Ascending aorta (tissue), 2 donors: ENCODE measurements at regions not wholly inside any gene's neighbourhood (a gene's known extent, or its start where the extent isn't known, plus 50 kb on each side); places are given as distances from the start of the nearest gene placed in this dataset.

Experiments
- DNase-seq, 2 donors: peaks; one replicate each; pipeline ENCODE4 v3.0.0-alpha.2; 2019; ENCODE audit warnings: low spot score in 2 of 2
- H3K27ac ChIP-seq, 2 donors: fragments of 200-600 bp; sonication (generic); one replicate each; pipeline ENCODE4 v1.5.1; 2016 to 2017; ENCODE audit warnings: mild to moderate bottlenecking in 1 of 2
- H3K27me3 ChIP-seq: fragments of 200-600 bp; sonication (generic); one replicate; pipeline ENCODE4 v1.5.1; 2017
- H3K36me3 ChIP-seq, 2 donors: fragments of 200-600 bp; sonication (generic); one replicate each; pipeline ENCODE4 v1.5.1; 2016
- H3K4me1 ChIP-seq, 2 donors: fragments of 200-600 bp; sonication (generic); one replicate each; pipeline ENCODE4 v1.5.1; 2016 to 2017; ENCODE audit warnings: mild to moderate bottlenecking in 1 of 2
- H3K4me3 ChIP-seq, 2 donors: fragments of 200-600 bp; sonication (generic); one replicate each; pipeline ENCODE4 v1.5.1; 2016 to 2017; ENCODE audit warnings: mild to moderate bottlenecking in 1 of 2
- H3K9me3 ChIP-seq, 2 donors: fragments of 200-600 bp; sonication (generic); one replicate each; pipeline ENCODE4 v1.5.1; 2016
- intact Hi-C: fragments of 100-400 bp; cut with DNase I; formaldehyde crosslinking; loops from one replicate; pipeline ENCODE4 v1.15.1; 2023
- TF ChIP-seq, protein P1 (sequence below), 3 experiments: fragments of 200-600 bp in 2 of 3; fragments of 450-650 bp in 1 of 3; sonication (generic) in 2 of 3; IDR thresholded peaks; one replicate each; pipeline ENCODE4 v1.5.1; 2016 to 2019; ENCODE audit warnings: antibody characterized with exemption in 3 of 3, mild to moderate bottlenecking in 1 of 3, moderate library complexity in 1 of 3

DNA sequence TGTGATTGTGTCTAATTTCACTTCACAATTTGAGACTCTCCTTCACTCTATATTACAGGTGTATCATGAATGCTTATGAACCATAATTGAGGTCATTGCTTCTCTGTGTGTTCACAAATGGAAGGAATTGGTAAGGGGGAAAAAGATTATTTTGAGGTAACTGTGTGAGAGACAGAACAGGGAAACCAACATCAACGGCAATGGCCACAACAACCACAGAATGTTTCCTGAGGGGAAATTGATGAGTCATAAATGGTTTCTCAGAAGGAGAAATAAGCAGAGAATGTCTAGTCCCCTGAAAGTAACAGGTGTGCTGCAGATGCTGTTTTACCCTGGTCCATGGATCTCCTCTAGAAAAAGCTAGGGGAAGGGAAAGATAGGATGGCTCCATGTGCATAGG lies 361.2 kb upstream of the GALNT5 start:
- H3K27me3 ChIP-seq = no peaks in the 10 kb centered on the region
- intact Hi-C loops = no loop called here
- TF ChIP-seq, protein P1, sequence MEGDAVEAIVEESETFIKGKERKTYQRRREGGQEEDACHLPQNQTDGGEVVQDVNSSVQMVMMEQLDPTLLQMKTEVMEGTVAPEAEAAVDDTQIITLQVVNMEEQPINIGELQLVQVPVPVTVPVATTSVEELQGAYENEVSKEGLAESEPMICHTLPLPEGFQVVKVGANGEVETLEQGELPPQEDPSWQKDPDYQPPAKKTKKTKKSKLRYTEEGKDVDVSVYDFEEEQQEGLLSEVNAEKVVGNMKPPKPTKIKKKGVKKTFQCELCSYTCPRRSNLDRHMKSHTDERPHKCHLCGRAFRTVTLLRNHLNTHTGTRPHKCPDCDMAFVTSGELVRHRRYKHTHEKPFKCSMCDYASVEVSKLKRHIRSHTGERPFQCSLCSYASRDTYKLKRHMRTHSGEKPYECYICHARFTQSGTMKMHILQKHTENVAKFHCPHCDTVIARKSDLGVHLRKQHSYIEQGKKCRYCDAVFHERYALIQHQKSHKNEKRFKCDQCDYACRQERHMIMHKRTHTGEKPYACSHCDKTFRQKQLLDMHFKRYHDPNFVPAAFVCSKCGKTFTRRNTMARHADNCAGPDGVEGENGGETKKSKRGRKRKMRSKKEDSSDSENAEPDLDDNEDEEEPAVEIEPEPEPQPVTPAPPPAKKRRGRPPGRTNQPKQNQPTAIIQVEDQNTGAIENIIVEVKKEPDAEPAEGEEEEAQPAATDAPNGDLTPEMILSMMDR (IDR thresholded peaks at IDR 0.05) = no peak

GRCh38 chr2:156897548-156897947 lies 360.0 kb upstream of the GALNT5 start:
- intact Hi-C loops = no loop called here
- Histone ChIP-seq H3K36me3 (no peaks in the 10 kb centered on the region), H3K27me3 (no peaks in the 10 kb centered on the region)

More for the DNA sequence above, 361.2 kb upstream of the GALNT5 start:
- Histone ChIP-seq H3K36me3 (no peaks in the 10 kb centered on the region), H3K4me1 (no peaks in the 10 kb centered on the region), H3K4me3 (no peak overlapping the region), H3K9me3 (no peaks in the 10 kb centered on the region), H3K27ac (no peak overlapping the region)
- DNase-seq = no peak

GRCh38 chr2:156901373-156902031 lies 356.0 kb upstream of the GALNT5 start:
- Histone ChIP-seq H3K27ac (no peak overlapping the region), H3K36me3 (no peaks in the 10 kb centered on the region), H3K4me3 (no peak overlapping the region), H3K4me1 (no peaks in the 10 kb centered on the region), H3K9me3 (no peaks in the 10 kb centered on the region), H3K27me3 (no peaks in the 10 kb centered on the region)
- intact Hi-C loops = no loop called here
- TF ChIP-seq, protein P1 (IDR thresholded peaks at IDR 0.05) = no peak
- no peak for DNase-seq

More at GRCh38 chr2:156897548-156897947, 360.0 kb upstream of the GALNT5 start:
- no peaks in the 10 kb centered on the region for H3K9me3 ChIP-seq
- H3K27ac ChIP-seq = no peak overlapping the region
- H3K4me1 ChIP-seq = no peaks in the 10 kb centered on the region
- DNase-seq = no peak
- TF ChIP-seq, protein P1 (IDR thresholded peaks at IDR 0.05) = no peak
- H3K4me3 ChIP-seq = no peak overlapping the region

DNA sequence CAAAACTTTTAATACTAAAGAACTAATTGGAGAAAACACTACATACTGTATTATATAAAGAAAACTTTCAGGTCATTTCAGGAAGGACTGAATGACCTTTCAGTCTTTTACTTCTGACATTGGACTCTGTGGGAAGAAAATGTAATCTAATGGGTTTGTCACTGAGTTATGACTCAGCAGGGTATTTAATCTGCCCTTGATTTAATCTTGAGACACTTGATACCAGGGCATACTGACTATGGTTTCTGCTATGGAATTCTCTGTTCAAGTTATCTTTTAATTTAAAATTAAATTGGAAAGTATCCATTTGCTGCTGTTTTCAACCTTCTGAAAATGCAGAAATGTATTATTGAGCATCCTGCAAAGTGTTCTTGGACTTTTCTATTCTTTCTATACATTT lies 354.2 kb upstream of the GALNT5 start:
- no peaks in the 10 kb centered on the region for H3K9me3 ChIP-seq
- H3K36me3 ChIP-seq = no peaks in the 10 kb centered on the region
- intact Hi-C loops = no loop called here
- no peaks in the 10 kb centered on the region for H3K27me3 ChIP-seq
- no peak for DNase-seq
- TF ChIP-seq, protein P1 (IDR thresholded peaks at IDR 0.05) = no peak
- H3K4me3 ChIP-seq = no peak overlapping the region
- H3K27ac ChIP-seq = no peak overlapping the region
- H3K4me1 ChIP-seq = no peaks in the 10 kb centered on the region

GRCh38 chr2:156907806-156908205 lies 349.7 kb upstream of the GALNT5 start:
- TF ChIP-seq, protein P1 (IDR thresholded peaks at IDR 0.05) = no peak
- no peak overlapping the region for H3K4me3 ChIP-seq
- no peak for DNase-seq
- no peaks in the 10 kb centered on the region for H3K27me3 ChIP-seq
- H3K9me3 ChIP-seq = no peaks in the 10 kb centered on the region
- intact Hi-C loops = no loop called here
- no peak overlapping the region for H3K27ac ChIP-seq
- H3K4me1 ChIP-seq = no peaks in the 10 kb centered on the region
- H3K36me3 ChIP-seq = no peaks in the 10 kb centered on the region

GRCh38 chr2:156908825-156909224 lies 348.7 kb upstream of the GALNT5 start:
- intact Hi-C loops = no loop called here
- H3K27me3 ChIP-seq = no peaks in the 10 kb centered on the region
- H3K36me3 ChIP-seq = no peaks in the 10 kb centered on the region
- H3K27ac ChIP-seq = no peak overlapping the region
- TF ChIP-seq, protein P1 (IDR thresholded peaks at IDR 0.05) = no peak
- H3K4me3 ChIP-seq = no peak overlapping the region
- no peak for DNase-seq
- H3K9me3 ChIP-seq = no peaks in the 10 kb centered on the region
- no peaks in the 10 kb centered on the region for H3K4me1 ChIP-seq
